SU-DHL-6 (cell line): ENCODE measurements at regions not wholly inside any gene's neighbourhood (a gene's known extent, or its start where the extent isn't known, plus 50 kb on each side); places are given as distances from the start of the nearest gene placed in this dataset.

Source experiments
- CTCF ChIP-seq: fragments of 200-600 bp; sonication (generic); IDR thresholded peaks from one replicate; pipeline ENCODE4 v1.5.1; 2017; ENCODE audit warnings: antibody characterized with exemption, mild to moderate bottlenecking, low read length, moderate library complexity; ENCODE audit not compliant: insufficient read depth, poor library complexity, severe bottlenecking
- EZH2phosphoT487 ChIP-seq: fragments of 200-600 bp; sonication (generic), shearing (Covaris generic); conservative IDR thresholded peaks from 2 replicates; pipeline ENCODE4 v1.6.1; 2018; ENCODE audit warnings: mild to moderate bottlenecking, antibody characterized with exemption, low read length, moderate library complexity, mixed read lengths

GRCh38 chr18:68219274-68219673, 495.6 kb downstream of the TMX3 start:
- no peak for TF ChIP-seq CTCF
- TF ChIP-seq EZH2phosphoT487, result no peak
